ENCODE measurements at regions not wholly inside any gene's neighbourhood (a gene's known extent, or its start where the extent isn't known, plus 50 kb on each side); places are given as distances from the start of the nearest gene placed in this dataset.

DNA sequence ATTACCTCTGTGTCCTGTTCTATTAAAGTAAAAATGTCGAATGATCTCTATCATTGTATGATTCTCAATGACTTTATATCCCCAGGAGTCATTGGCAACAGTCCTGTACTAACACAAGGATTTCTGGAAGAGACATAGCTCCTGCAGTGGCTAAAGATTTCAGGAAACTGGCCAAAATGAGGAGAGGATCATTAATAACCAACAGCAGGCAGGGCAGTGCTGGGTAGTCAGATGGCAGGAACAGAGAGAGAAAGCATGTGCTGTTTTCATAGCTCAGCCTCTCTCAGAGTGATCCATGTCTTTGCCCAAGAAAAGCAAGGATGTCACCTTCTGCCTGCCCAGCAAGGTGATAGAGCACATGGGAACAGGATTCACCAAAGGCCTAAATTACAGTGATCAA, 604.7 kb upstream of the PLXNA2 start:
- POLR2A ChIA-PET: no interaction called here
- no peak for TF ChIP-seq ELF4 (IDR thresholded peaks at IDR 0.05)
- TF ChIP-seq BHLHE40 (IDR thresholded peaks at IDR 0.05; ENCODE audit: borderline replicate concordance): no peak
- no peak for TF ChIP-seq FOXK2 (IDR thresholded peaks at IDR 0.05)
- CTCF ChIA-PET: no interaction called here
- DNase-seq (ENCODE audit: extremely low spot score): no peak

DNA sequence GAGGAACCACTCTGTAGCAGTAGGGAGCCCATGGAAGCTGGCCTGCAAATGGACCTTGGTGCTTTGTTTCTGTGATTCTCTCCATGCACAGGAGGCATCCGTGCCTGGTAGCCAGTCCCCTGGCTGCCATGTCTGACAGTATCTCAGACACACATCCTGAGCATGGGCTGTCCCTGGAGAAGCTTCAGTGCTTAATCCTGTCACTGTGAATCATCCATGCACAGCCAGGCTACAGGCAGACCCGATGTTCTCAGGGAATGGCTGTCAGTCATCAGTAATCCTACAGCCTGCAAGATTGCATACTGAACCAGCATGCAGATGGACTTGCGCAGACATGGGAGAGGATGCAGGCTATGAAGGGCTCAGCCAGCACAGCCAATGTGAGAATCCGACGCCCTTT, 606.3 kb upstream of the PLXNA2 start:
- TF ChIP-seq ZNF384 (IDR thresholded peaks at IDR 0.05) (no peak), HDGF (IDR thresholded peaks at IDR 0.05; ENCODE audit: borderline replicate concordance) (no peak), CTBP1 (IDR thresholded peaks at IDR 0.05; ENCODE audit: borderline replicate concordance) (no peak)
- no peak for DNase-seq (ENCODE audit: extremely low spot score)
- CTCF ChIA-PET: interaction anchor here (0.6 kb wide), 1 partner anchor 189 kb away, joined by 3 read pairs; no protein-coding TSS in a partner anchor
- POLR2A ChIA-PET: no interaction called here

DNA sequence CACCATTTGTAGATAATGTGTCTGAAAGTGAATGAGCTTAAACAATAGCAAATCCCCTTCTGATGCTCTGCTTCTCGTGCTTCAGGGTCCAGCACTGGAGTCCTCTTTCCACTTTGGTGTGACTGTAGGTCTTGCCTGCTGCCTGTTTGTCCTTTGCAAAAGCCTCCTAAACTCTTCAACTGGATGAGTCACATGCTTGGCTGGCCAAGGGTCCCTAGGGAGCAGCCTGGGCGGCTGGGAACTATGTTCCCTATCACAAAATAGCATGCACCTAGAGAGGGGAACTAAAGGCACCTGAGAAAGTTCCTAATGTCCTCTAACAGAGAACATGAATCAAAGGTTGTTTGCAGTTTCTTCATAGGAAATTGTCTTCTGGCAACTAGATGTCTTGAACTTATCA, 607.2 kb upstream of the PLXNA2 start:
- DNase-seq (ENCODE audit: extremely low spot score): no peak
- CTCF ChIA-PET: no interaction called here
- POLR2A ChIA-PET: no interaction called here
- TF ChIP-seq HDGF (IDR thresholded peaks at IDR 0.05; ENCODE audit: borderline replicate concordance) (no peak), FOXM1 (IDR thresholded peaks at IDR 0.05; ENCODE audit: borderline replicate concordance) (no peak), ELF4 (IDR thresholded peaks at IDR 0.05) (no peak), ARNT (IDR thresholded peaks at IDR 0.05) (no peak)
- TF ChIP-seq, protein P1, sequence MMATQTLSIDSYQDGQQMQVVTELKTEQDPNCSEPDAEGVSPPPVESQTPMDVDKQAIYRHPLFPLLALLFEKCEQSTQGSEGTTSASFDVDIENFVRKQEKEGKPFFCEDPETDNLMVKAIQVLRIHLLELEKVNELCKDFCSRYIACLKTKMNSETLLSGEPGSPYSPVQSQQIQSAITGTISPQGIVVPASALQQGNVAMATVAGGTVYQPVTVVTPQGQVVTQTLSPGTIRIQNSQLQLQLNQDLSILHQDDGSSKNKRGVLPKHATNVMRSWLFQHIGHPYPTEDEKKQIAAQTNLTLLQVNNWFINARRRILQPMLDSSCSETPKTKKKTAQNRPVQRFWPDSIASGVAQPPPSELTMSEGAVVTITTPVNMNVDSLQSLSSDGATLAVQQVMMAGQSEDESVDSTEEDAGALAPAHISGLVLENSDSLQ (IDR thresholded peaks at IDR 0.05): no peak

DNA sequence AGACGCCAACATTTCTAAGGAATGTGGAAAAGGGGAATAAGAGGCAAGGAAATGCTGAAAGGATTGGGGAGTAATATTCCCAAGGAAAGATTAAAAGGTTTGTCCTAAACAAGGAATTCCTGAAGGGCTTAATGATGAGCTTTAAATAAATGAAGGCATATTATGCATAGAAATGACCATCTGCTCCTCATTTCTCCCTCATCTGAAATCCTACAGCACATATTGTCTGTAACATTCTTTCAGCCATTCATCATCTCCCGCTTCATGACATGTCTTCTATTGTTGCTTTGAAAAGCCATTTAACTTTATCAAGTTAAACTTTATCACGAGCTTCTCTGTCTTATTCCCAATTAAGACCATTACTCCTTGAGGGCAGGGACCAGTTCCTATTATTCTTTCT, 608.7 kb upstream of the PLXNA2 start:
- POLR2A ChIA-PET: no interaction called here
- TF ChIP-seq FOXM1 (IDR thresholded peaks at IDR 0.05; ENCODE audit: borderline replicate concordance): no peak
- no peak for TF ChIP-seq SP1 (IDR thresholded peaks at IDR 0.05)
- no peak for TF ChIP-seq ARNT (IDR thresholded peaks at IDR 0.05)
- TF ChIP-seq L3MBTL2 (conservative IDR thresholded peaks at IDR 0.05): no peak
- TF ChIP-seq BHLHE40 (IDR thresholded peaks at IDR 0.05; ENCODE audit: borderline replicate concordance): no peak
- TF ChIP-seq FOXK2 (IDR thresholded peaks at IDR 0.05): no peak
- TF ChIP-seq, protein P1 (IDR thresholded peaks at IDR 0.05): no peak
- TF ChIP-seq ELF4 (IDR thresholded peaks at IDR 0.05): no peak
- no peak for TF ChIP-seq SUZ12 (IDR thresholded peaks at IDR 0.05)
- TF ChIP-seq NFRKB (IDR thresholded peaks at IDR 0.05): no peak
- no peak for TF ChIP-seq HDGF (IDR thresholded peaks at IDR 0.05; ENCODE audit: borderline replicate concordance)
- no peak for TF ChIP-seq ZNF384 (IDR thresholded peaks at IDR 0.05)
- CTCF ChIA-PET: no interaction called here
- no peak for DNase-seq (ENCODE audit: extremely low spot score)

DNA sequence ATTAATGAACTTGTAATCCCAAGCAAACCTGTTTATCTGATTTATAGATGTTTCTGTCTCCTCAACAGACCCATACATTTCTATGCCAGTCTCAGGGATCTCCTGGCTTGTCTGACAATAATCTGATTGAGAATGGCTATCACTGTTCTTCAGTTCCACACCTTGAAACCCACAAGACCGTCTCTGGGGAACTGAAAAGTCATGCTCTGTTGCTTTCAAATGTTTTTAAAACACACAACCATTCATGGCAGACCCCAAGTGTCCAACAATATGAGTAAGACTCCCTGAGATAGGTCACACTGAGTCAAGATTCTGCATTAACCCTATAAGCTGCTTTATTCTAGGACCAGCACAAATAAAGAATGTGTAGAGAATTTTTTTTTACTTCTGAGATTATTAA, 611.2 kb upstream of the PLXNA2 start:
- no peak for DNase-seq (ENCODE audit: extremely low spot score)
- POLR2A ChIA-PET: no interaction called here
- CTCF ChIA-PET: no interaction called here
- TF ChIP-seq FOXK2 (IDR thresholded peaks at IDR 0.05) (no peak), ELF4 (IDR thresholded peaks at IDR 0.05) (no peak), FOXM1 (IDR thresholded peaks at IDR 0.05; ENCODE audit: borderline replicate concordance) (no peak), ZNF384 (IDR thresholded peaks at IDR 0.05) (no peak), FOXA1 (IDR thresholded peaks at IDR 0.05) (no peak), ARNT (IDR thresholded peaks at IDR 0.05) (no peak), LEF1 (IDR thresholded peaks at IDR 0.05; ENCODE audit: borderline replicate concordance) (no peak), SUZ12 (IDR thresholded peaks at IDR 0.05) (no peak), CTBP1 (IDR thresholded peaks at IDR 0.05; ENCODE audit: borderline replicate concordance) (no peak), L3MBTL2 (conservative IDR thresholded peaks at IDR 0.05) (no peak)
- TF ChIP-seq, protein P1 (IDR thresholded peaks at IDR 0.05): no peak

DNA sequence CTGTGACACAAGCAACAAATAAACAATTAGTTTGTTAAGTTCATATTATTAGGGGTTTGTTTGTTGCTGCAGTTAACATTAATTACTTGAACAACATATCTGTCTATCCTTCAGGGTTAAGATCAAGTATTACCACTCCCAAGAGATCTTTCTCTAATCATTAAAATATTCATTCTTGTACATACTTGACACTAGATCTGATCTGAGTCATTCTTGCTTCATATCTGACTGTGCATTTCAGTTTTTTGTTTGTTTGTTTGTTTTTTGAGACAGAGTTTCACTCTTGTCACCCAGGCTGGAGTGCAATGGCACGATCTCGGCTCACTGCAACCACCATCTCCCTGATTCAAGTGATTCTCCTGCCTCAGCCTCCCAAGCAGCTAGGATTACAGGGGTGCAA, 613.3 kb upstream of the PLXNA2 start:
- ChIA-PET POLR2A (no interaction called here), CTCF (no interaction called here)
- no peak for DNase-seq (ENCODE audit: extremely low spot score)
- TF ChIP-seq, protein P1 (IDR thresholded peaks at IDR 0.05): no peak
- TF ChIP-seq ARNT (IDR thresholded peaks at IDR 0.05) (no peak), TARDBP (IDR thresholded peaks at IDR 0.05) (no peak), SUZ12 (IDR thresholded peaks at IDR 0.05) (no peak), FOXA1 (IDR thresholded peaks at IDR 0.05) (no peak), HDGF (IDR thresholded peaks at IDR 0.05; ENCODE audit: borderline replicate concordance) (no peak)

DNA sequence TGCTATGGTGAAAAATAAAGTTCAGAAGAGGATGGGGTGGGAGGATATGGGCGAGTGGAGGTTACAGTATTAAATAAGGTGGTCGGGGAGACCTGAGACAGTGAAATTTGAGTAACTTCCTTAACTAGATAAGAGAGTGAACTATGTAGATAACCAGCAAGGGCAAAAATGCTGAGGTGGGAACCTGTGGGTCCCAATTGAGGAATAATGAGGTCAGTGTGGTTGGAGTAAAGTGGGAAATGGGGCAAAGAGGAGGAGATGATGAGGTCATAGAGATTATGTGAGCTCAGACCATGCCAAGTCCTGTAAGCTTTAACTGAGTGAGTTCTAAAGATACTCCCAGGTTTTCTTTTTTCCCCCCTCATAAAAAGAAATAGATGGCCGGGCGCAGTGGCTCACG, 614.6 kb upstream of the PLXNA2 start:
- TF ChIP-seq BHLHE40 (IDR thresholded peaks at IDR 0.05; ENCODE audit: borderline replicate concordance) (no peak), SUZ12 (IDR thresholded peaks at IDR 0.05) (no peak), HDGF (IDR thresholded peaks at IDR 0.05; ENCODE audit: borderline replicate concordance) (no peak), NFRKB (IDR thresholded peaks at IDR 0.05) (no peak), CTBP1 (IDR thresholded peaks at IDR 0.05; ENCODE audit: borderline replicate concordance) (no peak), TARDBP (IDR thresholded peaks at IDR 0.05) (no peak), L3MBTL2 (conservative IDR thresholded peaks at IDR 0.05) (no peak), FOXA1 (IDR thresholded peaks at IDR 0.05) (no peak), FOXM1 (IDR thresholded peaks at IDR 0.05; ENCODE audit: borderline replicate concordance) (no peak), ZNF384 (IDR thresholded peaks at IDR 0.05) (no peak), ELF4 (IDR thresholded peaks at IDR 0.05) (no peak), LEF1 (IDR thresholded peaks at IDR 0.05; ENCODE audit: borderline replicate concordance) (no peak), SP1 (IDR thresholded peaks at IDR 0.05) (no peak), ARNT (IDR thresholded peaks at IDR 0.05) (no peak), FOXK2 (IDR thresholded peaks at IDR 0.05) (no peak)
- TF ChIP-seq, protein P1 (IDR thresholded peaks at IDR 0.05): no peak
- ChIA-PET POLR2A (no interaction called here), CTCF (no interaction called here)
- DNase-seq (ENCODE audit: extremely low spot score): no peak
